Skin epidermis (tissue), 12 donors: ENCODE measurements at regions not wholly inside any gene's neighbourhood (a gene's known extent, or its start where the extent isn't known, plus 50 kb on each side); places are given as distances from the start of the nearest gene placed in this dataset.
"Not testable (repeated sequence)": the region's sequence is repeated elsewhere in the genome, so short reads cannot be mapped to it uniquely, and the experiment has no call there.

ENCODE experiments used
- H3K27ac ChIP-seq, 21 experiments: fragments of 200-600 bp; sonication (generic) in 11 of 21; one replicate each; pipeline ENCODE4 v1.5.0; 2020; ENCODE audit warnings: mild to moderate bottlenecking in 3 of 21, inconsistent platforms in 2 of 21, moderate library complexity in 2 of 21
- H3K4me3 ChIP-seq, 7 experiments: fragments of 200-600 bp; sonication (generic) in 2 of 7; one replicate each; pipeline ENCODE4 v1.5.0; 2020; ENCODE audit warnings: inconsistent platforms in 2 of 7, mild to moderate bottlenecking in 2 of 7, moderate library complexity in 1 of 7

DNA sequence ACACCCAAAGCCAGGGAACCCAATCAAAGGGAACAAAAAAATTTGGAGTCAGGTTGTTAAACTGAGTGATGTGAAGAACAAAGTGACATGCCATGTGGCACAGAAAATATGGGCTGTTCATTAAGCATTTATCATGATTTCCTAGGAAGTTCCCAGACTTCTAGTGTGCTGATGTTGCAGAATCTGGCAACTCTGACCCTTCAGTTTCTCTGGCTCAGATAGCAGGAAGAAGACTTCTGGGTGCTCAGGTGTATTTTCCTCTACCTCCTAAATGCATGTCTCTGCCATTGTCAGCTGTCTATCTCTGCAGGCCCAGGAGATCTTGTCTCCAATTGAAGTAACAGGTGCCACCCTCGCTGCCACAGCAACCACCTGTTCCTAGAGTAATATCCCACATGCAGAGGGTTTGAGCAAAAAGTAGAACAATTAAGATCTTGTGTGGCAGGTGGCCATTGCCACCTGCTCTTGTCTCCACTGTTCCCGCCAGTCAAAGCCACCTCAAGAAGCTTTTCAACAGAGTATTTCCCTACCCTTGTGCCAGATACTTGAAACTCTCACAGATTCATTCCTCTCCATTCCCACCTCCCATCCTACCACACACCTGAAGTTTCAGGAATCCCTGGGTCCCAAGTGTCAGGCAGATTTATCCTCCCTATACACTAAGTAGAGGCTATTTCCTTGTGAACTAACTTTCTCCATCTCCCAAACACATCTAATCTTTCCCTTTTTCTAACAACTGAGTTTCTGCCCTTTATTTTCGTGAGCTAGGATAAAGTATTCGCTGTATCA, 533.7 kb upstream of the CHAC2 start:
- H3K4me3 ChIP-seq, result no peak overlapping the region

DNA sequence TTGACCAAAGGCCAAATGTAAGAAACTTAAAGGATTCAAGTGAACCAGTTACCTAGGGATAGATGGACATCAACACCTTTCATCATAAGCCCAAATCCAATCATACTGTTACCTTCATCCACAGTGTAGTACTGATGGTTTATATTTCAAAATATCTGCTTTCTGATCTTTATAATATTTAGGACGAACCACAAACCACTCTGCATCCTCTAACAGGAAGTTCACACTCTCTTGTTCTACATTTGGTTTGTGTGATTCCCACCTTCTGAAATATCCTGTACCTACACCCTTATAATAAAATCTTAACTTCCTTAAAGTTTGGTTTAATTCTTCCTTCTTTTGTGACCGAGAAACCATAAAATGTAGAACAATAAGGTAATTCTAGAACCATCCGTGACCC, 535.7 kb upstream of the CHAC2 start:
- H3K4me3 ChIP-seq, result no peak overlapping the region
- H3K27ac ChIP-seq, result no peak overlapping the region

More for the DNA sequence above, 533.7 kb upstream of the CHAC2 start:
- H3K27ac ChIP-seq, result no peak overlapping the region

DNA sequence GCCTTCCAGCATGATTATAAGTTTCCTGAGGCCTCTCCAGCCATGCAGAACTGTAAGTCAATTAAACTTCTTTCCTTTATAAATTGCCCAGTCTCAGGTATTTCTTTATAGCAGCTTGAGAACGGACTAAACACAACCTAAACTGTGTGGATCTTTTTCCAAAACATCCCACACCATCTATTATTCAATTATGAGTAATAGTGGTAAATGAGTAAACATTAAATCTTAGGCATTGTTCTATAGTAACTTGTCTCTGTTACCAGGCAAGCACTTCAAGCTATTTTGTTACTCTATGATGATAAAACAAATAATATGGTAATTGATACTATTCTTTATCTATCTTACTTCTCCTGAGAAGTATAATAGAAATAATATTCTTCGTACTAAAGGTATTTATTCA, 536.9 kb upstream of the CHAC2 start:
- no peak overlapping the region for H3K27ac ChIP-seq

DNA sequence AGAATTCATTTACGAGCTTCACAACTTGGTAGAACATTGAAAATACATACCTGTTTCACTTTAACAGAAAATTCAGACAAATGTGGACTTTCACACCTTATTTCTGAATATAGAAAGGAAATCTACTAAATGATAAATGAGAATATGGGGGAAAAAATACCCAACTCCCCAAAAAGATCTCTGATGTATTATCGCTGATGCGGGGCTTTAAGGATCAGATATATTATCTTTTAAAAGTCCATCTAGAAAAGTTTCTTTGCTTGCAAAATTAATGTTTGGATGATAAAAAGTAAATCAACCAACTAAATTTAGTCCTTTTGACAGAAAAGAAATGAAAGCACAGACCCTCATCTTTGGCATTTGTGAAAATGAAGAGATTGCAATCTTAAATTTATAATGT, 540.1 kb upstream of the CHAC2 start:
- Histone ChIP-seq H3K27ac (no peak overlapping the region), H3K4me3 (no peak overlapping the region)

More for the DNA sequence above, 536.9 kb upstream of the CHAC2 start:
- no peak overlapping the region for H3K4me3 ChIP-seq

DNA sequence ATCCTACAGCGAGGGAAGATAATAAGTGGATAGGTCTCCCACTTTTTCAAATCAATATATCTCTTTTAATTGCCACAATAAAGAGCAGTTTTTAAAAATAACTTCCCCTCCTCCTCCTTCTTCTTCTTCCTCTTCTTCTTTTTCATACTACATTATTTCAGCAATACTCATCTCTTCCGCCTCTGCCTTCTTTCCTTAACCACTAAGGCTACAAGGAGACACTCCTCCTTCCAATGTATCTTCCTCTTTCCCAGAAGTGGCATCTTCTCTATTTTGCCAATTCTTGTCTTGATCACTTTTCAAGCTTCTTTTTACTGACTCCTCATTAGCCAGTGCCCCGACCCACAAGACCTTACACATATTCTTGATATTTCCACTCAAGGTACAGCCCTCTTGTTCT, 546.6 kb upstream of the CHAC2 start:
- H3K27ac ChIP-seq, result no peak overlapping the region
- no peak overlapping the region for H3K4me3 ChIP-seq

DNA sequence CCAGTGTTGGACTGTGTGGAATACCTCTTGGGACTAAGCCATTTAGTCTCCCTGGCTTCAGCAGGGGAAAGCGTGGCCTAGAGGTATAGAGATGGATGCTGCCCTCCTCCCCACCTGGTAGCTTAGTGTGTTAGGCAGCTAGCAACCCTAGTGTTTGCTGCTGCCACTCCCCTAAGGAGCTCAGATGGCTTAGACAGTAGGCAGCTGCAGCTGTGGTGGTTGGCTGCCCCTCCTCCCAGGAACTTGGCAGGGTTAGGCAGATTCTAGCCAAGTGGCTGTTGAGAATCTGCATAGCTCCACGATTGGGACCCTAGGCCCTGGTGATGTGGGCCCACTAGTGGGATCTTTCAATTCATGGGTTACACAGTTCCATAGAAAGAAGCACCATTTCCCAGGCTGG, 550.4 kb upstream of the CHAC2 start:
- H3K27ac ChIP-seq, result no peak overlapping the region

DNA sequence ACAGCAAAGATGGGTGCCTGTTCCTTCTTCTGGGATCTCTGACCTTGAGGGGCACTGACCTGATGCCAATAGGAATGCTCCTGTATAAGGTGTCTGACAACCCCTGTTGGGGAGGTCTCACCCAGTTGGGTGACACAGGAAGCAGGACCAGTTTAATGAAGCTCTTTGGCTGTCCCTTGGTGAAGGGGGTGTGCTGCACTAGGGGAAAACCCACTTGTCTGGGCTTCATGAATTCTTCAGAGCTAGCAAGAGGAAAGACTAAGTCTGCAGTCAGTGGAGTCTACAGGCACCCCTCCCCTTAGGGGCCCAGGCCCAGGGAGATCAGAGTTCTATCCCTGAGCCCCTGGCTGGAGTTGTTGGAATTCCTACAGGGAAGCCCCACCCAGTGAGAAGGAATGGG, 550.8 kb upstream of the CHAC2 start:
- Histone ChIP-seq H3K27ac (no peak overlapping the region), H3K4me3 (no peak overlapping the region)

More for the DNA sequence above, 550.4 kb upstream of the CHAC2 start:
- no peak overlapping the region for H3K4me3 ChIP-seq

DNA sequence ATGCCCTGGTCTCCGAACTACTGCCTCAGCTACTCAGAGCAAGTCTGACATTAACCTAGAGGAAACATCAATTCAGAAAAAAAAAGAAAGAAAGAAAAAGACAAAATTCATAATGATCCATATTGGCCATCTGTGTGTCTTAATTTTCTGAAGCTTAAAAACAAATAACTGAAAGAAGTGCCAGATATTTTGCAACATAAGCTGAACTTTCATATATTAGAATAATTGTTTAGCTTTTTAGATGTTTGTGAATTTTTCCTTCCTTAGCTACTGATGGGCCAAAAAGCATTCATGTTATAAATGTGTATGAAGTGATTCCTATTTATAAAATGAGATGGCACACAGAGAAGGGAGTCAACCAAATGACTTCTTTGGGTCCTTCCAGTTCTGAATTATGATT, 555.0 kb upstream of the CHAC2 start:
- no peak overlapping the region for H3K27ac ChIP-seq

DNA sequence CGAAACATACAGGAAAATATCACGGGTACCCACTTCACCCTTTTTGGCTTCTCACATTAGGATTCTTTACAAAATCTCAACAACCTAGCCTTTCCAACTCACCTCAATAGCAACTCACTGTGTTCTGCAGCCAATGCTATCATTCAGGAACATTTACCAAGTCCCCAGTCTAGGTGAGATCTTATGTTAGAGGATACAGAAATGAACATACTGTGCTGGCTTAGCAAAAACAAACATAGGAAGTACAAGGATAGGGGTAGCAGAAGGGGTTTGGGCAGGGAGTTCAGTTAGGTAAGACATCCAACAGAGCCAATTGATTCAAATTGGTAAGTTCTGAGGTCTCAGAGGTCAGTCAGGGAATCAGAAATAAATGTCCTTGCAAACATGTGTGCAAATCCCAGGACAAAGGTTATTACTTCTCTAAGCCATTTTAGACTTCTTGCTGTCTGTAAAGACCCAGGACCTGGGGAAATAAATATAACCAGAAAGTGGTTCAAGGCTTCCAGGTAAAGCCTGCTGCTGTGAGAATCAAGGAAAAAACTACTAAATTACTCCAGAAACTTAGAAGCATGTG, 556.3 kb upstream of the CHAC2 start:
- Histone ChIP-seq H3K27ac (no peak overlapping the region), H3K4me3 (no peak overlapping the region)

More for the DNA sequence above, 555.0 kb upstream of the CHAC2 start:
- no peak overlapping the region for H3K4me3 ChIP-seq

DNA sequence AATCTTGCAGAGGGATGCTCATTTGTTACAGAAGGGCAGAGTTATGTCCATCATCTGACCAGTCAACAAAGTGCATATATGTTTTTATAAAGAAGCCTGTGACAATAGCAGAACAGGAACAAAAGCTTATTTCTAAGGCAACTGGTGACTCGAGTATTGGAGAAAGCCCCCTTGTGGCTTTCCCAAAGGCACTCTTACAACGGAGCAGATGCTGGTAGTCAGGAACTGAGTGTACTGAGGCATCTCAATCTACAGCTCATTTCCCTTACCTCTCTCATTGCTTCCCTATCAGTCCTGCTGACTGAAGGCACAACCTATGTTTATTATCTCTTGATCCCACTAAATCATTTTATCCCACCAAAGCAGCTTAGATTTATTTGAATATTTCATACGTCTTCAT, 557.1 kb upstream of the CHAC2 start:
- Histone ChIP-seq H3K4me3 (no peak overlapping the region), H3K27ac (no peak overlapping the region)

DNA sequence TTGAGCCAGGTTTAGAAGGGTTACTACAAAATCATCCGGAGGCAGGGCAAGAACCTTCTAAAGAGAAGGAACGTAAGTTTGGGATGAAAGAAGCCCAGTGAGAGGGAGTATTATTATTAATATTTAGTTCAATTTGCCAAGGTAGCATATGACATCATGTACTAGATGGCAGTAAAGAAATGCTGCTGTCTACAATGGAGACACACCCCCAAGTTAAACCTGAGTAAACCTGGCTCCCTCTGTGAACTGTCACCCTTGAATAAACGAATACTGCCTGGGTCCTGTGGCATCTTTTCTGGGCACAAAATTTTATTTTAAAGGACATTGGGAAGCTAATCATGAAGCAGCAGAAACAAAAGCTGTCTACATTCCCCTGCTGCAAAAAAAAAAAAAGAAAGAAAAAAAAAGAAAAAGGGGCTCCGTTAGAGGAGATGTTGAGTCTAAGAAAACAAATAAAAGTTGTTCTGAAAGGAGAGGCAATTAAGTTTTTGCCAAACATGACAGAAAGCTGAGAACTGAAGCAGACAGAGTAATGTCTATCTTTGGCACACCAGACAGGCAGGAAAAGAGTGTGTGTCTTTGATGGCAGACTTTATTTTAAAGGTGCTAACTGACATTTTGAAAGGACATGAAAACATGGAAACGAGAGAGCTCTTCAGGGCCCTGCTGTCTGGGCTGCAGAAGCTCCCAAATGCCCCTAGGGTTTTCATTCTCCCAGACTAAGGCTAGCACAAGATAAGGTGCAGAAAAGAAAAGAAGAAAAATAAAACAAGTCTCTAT, 557.7 kb upstream of the CHAC2 start:
- Histone ChIP-seq H3K27ac (no peak overlapping the region), H3K4me3 (no peak overlapping the region)

DNA sequence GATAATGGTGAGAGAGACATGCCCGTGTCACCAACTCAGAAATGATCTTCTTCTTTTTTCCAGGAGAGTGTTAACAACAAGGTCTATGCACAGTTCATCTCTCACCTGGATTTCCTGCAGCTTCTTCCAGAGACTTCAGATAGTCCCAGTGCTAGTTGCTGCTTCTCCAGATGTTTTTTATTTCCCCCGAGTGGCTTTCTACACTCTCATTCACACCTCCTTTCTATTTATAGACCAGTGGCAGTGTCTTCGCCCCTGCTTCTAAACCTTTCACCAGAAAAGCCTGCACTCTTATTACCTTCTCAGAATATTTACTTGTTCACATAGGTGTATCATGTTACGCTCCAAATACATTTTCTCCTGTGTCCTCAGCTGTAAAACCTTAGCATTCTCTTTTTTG, 558.8 kb upstream of the CHAC2 start:
- Histone ChIP-seq H3K4me3 (no peak overlapping the region), H3K27ac (no peak overlapping the region)

DNA sequence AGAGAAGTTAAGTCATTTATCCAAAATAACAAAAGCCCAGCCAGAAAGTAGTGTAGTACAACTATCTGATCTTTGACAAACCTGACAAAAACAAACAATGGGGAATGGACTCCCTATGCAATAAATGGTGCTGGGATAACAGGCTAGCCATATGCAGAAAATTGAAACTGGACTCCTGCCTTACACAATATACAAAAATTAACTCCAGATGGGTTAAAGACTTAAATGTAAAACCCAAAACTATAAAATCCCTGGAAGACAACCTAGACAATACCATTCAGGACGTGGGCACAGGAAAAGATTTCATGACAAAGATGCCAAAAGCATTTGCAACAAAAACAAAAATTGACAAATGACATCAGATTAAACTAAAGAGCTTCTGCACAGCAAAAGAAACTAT, 561.4 kb upstream of the CHAC2 start:
- H3K27ac ChIP-seq, H3K4me3 ChIP-seq: not testable (repeated sequence)

DNA sequence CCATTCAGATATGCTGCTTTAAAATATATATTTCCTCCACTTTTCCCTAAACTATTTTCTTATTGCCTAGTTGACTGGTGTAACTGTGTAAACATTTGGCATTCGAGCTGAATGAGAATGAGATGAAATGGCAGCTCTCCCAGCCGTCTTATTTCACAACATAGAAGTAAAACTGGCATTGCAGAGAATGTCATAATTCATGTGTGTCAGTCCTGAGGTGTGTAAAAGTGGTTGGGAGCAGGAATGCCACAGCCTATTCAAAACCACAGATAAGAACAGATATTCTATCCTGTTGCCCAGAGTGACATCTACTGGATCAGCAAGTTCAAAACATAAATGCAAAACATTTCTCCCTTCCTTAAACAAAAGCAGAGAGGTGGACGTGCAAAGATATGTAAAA, 565.5 kb upstream of the CHAC2 start:
- H3K4me3 ChIP-seq, result no peak overlapping the region
- no peak overlapping the region for H3K27ac ChIP-seq

DNA sequence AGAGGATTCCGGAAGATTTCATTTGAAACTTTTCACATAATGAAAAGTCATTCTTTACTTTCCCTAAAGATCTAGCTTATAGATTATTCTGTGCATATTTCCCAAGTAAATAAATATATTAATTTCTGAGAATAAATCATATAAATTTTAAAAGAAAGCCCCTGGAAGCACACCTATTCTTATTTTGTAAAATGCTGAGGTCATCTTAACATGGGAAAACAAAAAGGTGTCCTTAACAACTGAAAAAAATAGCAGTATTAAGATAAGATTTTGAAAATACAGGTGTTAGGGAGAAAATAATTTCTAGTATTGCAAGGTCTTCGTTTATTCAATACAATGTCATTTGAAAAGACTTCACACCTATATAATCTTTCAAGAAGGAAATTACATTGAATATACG, 567.5 kb upstream of the CHAC2 start:
- no peak overlapping the region for H3K4me3 ChIP-seq
- H3K27ac ChIP-seq, result no peak overlapping the region

DNA sequence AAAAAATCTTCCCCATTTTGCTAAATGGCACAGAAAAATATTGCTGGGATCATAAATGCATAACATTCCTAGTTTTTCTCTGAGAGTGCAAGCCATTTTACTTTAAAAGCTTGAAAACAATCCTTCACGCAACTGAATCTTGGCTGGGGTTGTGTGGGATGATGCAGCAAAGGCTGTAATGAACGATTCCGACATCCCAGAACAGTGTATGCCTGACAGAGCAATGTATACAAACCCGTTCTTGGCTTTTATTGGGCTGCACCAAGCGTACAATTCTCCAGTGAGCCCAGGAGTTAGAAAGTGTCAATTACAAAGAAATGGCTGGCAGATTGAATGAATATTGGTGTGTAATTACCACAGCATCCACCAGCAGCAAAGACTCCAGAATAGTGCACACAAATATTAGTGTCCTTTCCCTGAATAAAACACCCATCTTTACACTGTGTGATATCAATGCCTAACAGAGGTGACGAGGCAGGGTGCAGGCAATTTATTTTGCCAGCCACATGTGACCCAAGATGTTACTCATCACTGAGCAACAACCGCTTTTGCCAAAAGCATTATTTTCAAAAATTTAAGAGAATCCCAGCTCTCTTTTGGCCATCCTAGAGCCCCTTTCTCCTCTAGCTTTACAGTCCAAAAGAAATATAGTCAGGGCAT, 578.6 kb upstream of the CHAC2 start:
- H3K4me3 ChIP-seq, result no peak overlapping the region
- H3K27ac ChIP-seq, result no peak overlapping the region

DNA sequence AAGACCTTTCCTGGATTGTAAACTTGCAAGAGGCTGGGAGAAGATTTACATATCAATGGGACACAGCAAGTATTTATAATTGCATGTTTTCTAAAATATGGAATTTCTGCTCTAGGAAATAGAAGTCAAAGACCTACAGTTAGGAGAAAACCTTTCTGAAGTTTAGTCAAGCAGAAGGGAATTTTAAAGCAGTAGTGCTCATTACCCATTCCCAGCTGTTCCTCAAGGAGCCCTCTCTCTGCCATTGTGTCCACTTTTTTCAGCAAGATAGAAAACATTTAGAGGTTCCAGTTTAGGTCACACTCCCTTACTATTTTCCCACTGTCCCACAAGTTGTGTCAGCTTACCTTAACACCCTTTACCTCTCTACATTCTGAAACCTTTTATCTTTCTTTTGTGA, 584.0 kb upstream of the CHAC2 start:
- no peak overlapping the region for H3K4me3 ChIP-seq
- no peak overlapping the region for H3K27ac ChIP-seq

DNA sequence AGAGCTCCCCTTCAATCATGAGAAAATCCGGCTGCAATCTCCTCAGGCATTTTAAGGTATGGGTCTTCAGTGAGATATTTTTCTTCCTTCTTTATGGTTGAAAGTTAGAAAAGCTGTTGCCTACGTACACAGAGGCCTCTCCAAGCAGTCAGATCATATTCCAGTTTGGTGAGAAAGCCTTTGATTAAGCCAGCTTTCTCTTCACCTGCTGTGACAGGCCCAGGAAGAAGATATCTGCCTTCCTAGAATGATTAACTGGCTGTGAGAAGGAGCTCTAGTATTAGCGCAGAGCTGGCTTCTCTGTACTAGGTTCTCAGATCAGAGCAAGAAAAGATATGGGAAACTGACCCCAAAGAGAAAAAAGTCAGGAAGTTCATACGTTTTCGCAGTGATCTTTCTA, 585.0 kb upstream of the CHAC2 start:
- Histone ChIP-seq H3K4me3 (no peak overlapping the region), H3K27ac (peak overlapping the region in 1 of 21 experiments; percentile 39)

DNA sequence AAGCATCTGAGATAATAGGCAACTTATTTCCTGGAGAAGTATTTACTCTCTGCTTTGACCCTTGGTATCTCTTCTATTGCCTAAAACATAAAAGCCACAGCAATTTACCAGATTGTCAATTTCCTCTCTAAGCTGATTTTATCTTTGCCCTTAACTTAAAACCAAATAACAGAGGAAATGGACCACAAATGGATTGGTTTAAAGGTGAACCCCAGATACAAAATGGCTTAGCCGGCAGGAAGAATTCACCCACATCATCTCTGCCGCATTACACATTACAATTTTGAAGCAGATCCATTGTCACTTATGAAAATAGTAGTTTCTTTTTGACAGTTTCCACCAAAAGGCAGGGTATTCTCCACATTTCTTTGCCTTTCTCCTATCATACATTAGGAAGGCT, 585.8 kb upstream of the CHAC2 start:
- no peak overlapping the region for H3K27ac ChIP-seq

DNA sequence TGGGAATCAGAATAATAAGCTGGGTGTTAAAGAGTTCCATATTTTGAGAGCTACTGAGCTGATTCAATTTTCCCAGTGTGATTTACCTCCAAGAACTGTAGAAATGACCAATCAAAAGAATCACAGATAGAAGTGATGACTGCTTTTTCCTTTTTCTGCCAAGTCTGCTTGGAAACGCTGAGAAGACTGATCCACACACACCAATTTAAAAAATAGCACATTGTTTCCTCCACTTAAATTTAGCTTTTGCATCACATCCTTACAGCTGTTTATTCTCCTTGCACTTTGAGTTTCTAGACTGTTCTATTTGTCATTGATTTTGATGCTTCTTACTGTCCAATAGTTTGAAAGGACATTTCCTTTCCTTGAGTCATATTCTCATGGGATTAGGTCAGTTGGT, 590.3 kb upstream of the CHAC2 start:
- Histone ChIP-seq H3K27ac (no peak overlapping the region), H3K4me3 (no peak overlapping the region)

More for the DNA sequence above, 585.8 kb upstream of the CHAC2 start:
- H3K4me3 ChIP-seq, result no peak overlapping the region
